M059J (cell line): ENCODE measurements at regions not wholly inside any gene's neighbourhood (a gene's known extent, or its start where the extent isn't known, plus 50 kb on each side); places are given as distances from the start of the nearest gene placed in this dataset.

Source experiments
- DNase-seq: peaks from one replicate; pipeline ENCODE4 v3.0.0-alpha.2; 2012; ENCODE audit warnings: low read depth

- DNase-seq, result no peak
These were observed 110.4 kb upstream of the MBNL2 start for GRCh38 chr13:97111756-97112155.

GRCh38 chr13:97112446-97113152, 109.5 kb upstream of the MBNL2 start:
- no peak for DNase-seq

- DNase-seq, result no peak
These were observed 108.7 kb upstream of the MBNL2 start for GRCh38 chr13:97113231-97114001.

GRCh38 chr13:97114651-97115050, 107.5 kb upstream of the MBNL2 start:
- no peak for DNase-seq

GRCh38 chr13:97116754-97117153, 105.4 kb upstream of the MBNL2 start:
- DNase-seq, result peak; percentile 66

- no peak for DNase-seq
These were observed 104.7 kb upstream of the MBNL2 start for GRCh38 chr13:97117388-97117910.

- DNase-seq, result no peak
These were observed 102.2 kb upstream of the MBNL2 start for GRCh38 chr13:97119943-97120342.

- DNase-seq, result peak; percentile 64
These were observed 101.8 kb upstream of the MBNL2 start for GRCh38 chr13:97120346-97120745.

GRCh38 chr13:97120976-97121375, 101.2 kb upstream of the MBNL2 start:
- DNase-seq, result no peak

- peak; percentile 71 for DNase-seq
These were observed 100.2 kb upstream of the MBNL2 start for GRCh38 chr13:97121894-97122293.

GRCh38 chr13:97122381-97122996, 99.6 kb upstream of the MBNL2 start:
- DNase-seq, result peak; percentile 74

- DNase-seq, result no peak
These were observed 97.9 kb upstream of the MBNL2 start for GRCh38 chr13:97124206-97124605.

- peak; percentile 75 for DNase-seq
These were observed 97.0 kb upstream of the MBNL2 start for GRCh38 chr13:97124915-97125809.

- DNase-seq, result peak; percentile 60
These were observed 96.1 kb upstream of the MBNL2 start for GRCh38 chr13:97125810-97126738.

GRCh38 chr13:97127842-97128241, 94.3 kb upstream of the MBNL2 start:
- no peak for DNase-seq

GRCh38 chr13:97130190-97130589, 91.9 kb upstream of the MBNL2 start:
- no peak for DNase-seq

GRCh38 chr13:97131447-97131846, 90.7 kb upstream of the MBNL2 start:
- no peak for DNase-seq

GRCh38 chr13:97133554-97133953, 88.6 kb upstream of the MBNL2 start:
- no peak for DNase-seq

- peak; percentile 45 for DNase-seq
These were observed 88.2 kb upstream of the MBNL2 start for GRCh38 chr13:97133955-97134354.

GRCh38 chr13:97134364-97135095, 87.6 kb upstream of the MBNL2 start:
- peak; percentile 70 for DNase-seq
